HPDE6-E6E7 (cell line): ENCODE measurements at regions not wholly inside any gene's neighbourhood (a gene's known extent, or its start where the extent isn't known, plus 50 kb on each side); places are given as distances from the start of the nearest gene placed in this dataset.
A peak's percentile ranks its signal among the peaks of the same experiment; 100 is the strongest.

ENCODE experiments used
- DNase-seq: peaks from one replicate; pipeline ENCODE4 v3.0.0; 2011; ENCODE audit warnings: missing footprints; ENCODE audit errors: extremely low spot score

- DNase-seq, result peak; percentile 6
These were observed 1237.3 kb upstream of the C9orf72 start for GRCh38 chr9:28810388-28811075.

- no peak for DNase-seq
These were observed 1247.5 kb upstream of the C9orf72 start for GRCh38 chr9:28820741-28821140.

- DNase-seq, result no peak
These were observed 1248.0 kb upstream of the C9orf72 start for GRCh38 chr9:28821240-28821639.

- DNase-seq, result no peak
These were observed 1251.2 kb upstream of the C9orf72 start for GRCh38 chr9:28824432-28824963.

- no peak for DNase-seq
These were observed 1259.0 kb upstream of the C9orf72 start for GRCh38 chr9:28832168-28832770.

- DNase-seq, result no peak
These were observed 1260.9 kb upstream of the C9orf72 start for GRCh38 chr9:28834156-28834555.

- DNase-seq, result no peak
These were observed 1266.6 kb upstream of the C9orf72 start for GRCh38 chr9:28839778-28840430.

GRCh38 chr9:28841775-28842174, 1268.5 kb upstream of the C9orf72 start:
- no peak for DNase-seq

- no peak for DNase-seq
These were observed 1274.0 kb upstream of the C9orf72 start for GRCh38 chr9:28847331-28847730.

GRCh38 chr9:28848671-28849070, 1275.4 kb upstream of the C9orf72 start:
- no peak for DNase-seq

GRCh38 chr9:28853477-28853876, 1280.2 kb upstream of the C9orf72 start:
- DNase-seq, result no peak

- DNase-seq, result no peak
These were observed 1293.7 kb upstream of the C9orf72 start for GRCh38 chr9:28866951-28867350.

- no peak for DNase-seq
These were observed 1295.1 kb upstream of the C9orf72 start for GRCh38 chr9:28868228-28868990.

- no peak for DNase-seq
These were observed 1309.2 kb upstream of the C9orf72 start for GRCh38 chr9:28882529-28882928.

- DNase-seq, result no peak
These were observed 1310.0 kb upstream of the C9orf72 start for GRCh38 chr9:28883234-28883633.

- peak; percentile 4 for DNase-seq
These were observed 1314.1 kb upstream of the C9orf72 start for GRCh38 chr9:28887188-28887884.

GRCh38 chr9:28888806-28889205, 1315.5 kb upstream of the C9orf72 start:
- DNase-seq, result no peak

GRCh38 chr9:28892538-28892937, 1319.3 kb upstream of the C9orf72 start:
- DNase-seq, result no peak

- DNase-seq, result no peak
These were observed 1326.0 kb upstream of the C9orf72 start for GRCh38 chr9:28899267-28899666.

- no peak for DNase-seq
These were observed 1326.6 kb upstream of the C9orf72 start for GRCh38 chr9:28899926-28900325.

- no peak for DNase-seq
These were observed 1327.1 kb upstream of the C9orf72 start for GRCh38 chr9:28900406-28900805.

- no peak for DNase-seq
These were observed 1336.2 kb upstream of the C9orf72 start for GRCh38 chr9:28909526-28909925.
